ENCODE measurements at regions not wholly inside any gene's neighbourhood (a gene's known extent, or its start where the extent isn't known, plus 50 kb on each side); places are given as distances from the start of the nearest gene placed in this dataset.
"Not testable (repeated sequence)": the region's sequence is repeated elsewhere in the genome, so short reads cannot be mapped to it uniquely, and the experiment has no call there.

DNA sequence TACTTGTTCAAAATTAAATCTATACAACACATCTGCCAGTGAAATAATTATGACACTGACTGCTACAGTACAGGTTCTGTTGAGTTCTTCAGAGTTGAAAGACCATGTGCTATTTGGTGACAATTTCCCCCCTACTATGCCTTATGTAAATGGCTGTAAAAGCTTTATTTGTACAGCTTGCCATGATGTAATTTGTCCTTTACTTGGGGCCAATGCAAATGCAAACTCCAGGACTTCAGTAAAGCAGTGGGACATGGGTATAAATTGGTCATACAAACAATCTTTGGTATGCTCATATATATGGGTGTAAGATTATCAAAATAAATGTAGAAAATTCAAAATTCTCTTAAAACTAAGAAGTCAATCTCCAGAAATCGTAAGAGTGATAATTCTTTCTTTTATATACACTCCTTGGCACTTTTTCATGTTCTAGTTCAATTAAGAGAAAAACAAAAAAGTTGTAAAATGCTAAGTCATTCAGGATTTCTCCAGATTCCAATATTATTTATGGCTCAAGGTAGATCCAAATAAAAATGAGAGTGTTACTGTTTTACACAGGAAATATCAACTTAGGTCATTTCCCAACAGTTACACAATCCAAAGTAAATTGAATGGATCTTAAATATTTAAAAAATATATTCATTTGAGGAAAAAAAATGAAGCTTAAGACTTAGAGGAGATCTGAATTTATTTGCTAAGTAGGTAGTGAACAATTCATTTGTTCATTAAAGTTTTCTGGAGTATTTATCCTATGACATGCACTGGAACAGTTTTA lies 1310.5 kb upstream of the CITED2 start:
- DNase-seq: no peak

DNA sequence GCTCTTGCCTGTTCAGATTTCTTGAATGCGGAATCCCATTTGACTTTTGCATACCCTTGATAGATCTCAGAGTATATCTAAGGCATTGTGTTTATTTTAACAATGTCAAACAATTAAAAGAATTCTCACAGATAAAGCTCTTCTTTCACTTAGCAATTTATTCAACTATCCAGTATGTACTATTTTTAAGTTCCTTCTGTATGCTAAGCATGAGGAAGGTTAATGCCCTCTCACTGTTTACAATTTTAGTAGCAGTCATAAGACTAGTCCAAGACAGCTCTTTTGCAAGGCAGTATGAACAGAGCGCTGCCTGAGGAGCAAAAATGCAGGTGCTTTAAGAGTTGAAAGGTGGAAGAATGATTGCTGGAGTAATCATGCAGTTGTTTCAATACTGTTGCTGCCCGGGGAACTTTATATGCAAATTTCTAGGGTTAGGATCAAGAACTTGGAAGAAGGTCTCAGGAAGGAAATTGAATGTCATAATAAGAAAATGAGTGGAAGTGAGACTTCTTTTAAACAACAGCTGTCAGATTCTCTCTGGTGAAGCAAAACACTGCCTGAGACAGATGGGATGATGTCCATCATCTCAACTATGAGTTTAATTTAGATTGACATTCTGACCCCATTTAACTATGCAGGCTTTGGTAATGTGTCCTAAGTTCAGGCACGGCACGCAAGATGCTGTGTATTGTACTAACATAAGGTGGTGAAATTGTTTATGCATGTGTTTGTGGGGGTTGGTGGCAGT lies 1303.5 kb upstream of the CITED2 start:
- DNase-seq: no peak

DNA sequence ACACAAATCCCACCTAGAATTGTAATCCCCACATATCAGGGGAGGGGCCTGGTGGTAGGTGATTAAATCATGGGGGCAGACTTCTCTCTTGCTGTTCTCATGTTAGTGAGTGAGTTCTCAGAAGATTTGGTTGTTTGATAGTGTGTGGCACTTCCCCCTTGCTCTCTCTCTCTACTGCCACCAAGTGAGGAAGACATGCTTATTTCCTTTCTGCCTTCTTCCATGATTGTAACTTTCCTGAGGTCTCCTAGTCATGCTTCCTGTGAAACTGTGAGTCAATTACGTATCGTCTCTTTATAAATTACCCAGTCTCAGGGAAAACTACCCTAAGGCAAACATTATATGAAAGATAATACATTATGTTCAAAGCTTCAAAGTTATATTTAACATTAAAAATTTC lies 1297.5 kb upstream of the CITED2 start:
- DNase-seq: no peak

DNA sequence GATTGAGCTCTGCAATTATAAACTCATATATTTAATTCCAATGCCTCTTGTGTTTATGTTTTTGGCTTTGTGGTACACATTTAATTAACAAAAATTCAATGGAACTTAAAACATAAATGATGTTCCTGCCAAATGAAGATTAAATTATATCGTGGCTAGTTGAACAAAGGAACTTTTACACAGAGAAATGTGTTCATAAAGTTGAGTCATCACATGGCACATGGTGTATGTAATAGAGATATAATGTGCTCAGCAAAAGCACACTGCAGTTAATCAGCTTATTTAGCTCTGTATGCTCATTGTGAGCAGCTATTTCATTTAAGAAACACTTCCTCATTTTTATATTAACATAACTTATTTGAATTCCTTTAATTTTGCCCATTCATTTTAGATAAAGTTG lies 1295.6 kb upstream of the CITED2 start:
- DNase-seq: no peak

DNA sequence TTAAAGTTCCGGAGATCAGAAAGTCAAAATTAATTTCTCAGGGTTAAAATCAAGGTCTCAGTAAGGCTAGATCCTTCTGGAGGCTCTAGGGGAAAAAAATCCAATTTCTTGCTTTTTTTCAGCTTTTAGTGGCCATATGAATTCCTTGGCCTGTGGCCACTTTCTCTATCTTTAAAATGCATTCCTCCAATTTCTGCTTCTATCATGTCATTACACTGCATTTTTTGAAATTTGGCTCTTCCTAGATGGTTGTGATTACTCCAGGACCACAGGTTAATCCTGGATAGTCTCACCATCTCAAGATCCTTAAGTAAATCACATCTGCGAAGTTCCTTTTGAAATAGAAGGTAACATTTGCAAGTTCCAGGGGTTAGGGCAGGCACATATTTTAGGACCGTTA lies 1294.9 kb upstream of the CITED2 start:
- DNase-seq: no peak

DNA sequence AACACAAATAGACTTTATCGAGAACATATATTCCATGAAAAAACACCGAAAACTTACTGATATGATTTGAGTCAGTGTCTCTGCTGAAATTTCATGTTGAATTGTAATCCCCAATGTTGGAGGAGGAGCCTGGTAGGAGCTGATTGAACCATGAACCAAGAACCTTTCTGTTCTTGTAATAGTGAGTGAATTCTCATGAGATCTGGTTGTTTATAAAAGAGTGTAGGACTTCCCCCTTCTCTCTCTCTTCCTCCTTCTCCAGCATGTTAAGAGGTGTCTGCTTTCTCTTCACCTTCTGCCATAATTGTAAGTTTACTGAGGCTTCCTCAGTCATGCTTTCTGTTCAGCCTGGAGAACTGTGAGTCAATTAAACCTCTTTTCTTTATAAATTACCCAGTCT lies 1289.3 kb upstream of the CITED2 start:
- DNase-seq: no peak

DNA sequence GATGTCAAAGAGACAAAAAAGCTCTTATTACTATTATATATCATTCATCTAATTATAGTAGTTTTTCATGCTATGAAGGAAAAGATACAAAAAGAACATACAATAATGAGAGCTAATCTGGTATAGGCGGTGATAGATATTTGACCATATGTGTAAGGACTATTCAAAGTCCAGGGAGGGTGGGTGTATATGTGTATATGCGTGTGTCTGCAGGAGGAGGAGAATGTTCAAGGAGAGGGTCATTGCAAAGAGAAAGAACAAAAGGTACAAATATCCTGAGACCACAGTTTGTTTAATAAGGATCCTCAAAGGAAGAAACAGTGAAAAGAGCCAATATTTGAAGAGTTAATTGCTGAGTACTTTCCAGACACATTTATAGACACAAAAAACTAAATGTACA lies 1288.6 kb upstream of the CITED2 start:
- no peak for DNase-seq

DNA sequence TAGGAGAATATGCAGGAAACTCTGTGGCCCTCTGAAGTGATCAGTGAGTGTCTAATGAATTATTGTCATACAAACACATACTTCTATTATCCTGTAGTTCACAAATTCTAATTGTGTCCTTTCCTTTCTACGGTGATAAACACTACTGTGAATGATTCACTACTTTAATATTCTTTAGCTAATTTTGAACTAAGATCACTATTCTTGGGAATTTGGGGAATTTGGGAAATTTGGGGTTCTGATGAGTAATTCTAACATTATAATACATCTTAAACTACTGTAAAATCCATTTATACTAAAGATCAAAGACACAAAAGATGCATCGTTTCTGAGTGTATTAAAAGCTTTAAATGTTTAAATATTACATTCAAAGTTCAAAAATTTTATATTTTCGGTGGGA lies 1287.2 kb upstream of the CITED2 start:
- no peak for DNase-seq

DNA sequence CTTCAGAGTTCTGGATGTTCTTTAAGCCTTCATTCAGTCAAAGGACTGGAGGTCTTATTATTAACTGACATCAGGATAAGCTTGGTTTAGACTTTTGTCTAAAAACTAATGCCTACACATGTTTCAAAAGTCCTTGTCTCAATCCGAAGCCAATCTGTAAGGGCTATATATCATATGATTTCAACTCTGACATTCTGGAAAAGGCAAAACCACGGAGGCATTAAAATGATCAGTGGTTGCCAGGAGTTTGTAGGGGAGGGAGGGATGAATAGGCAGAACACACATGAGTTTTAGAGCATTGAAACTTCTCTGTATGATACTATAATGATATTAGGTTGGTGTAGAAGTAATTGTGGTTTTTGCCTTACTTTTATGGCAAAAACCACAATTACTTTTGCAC lies 1285.8 kb upstream of the CITED2 start:
- DNase-seq: no peak

DNA sequence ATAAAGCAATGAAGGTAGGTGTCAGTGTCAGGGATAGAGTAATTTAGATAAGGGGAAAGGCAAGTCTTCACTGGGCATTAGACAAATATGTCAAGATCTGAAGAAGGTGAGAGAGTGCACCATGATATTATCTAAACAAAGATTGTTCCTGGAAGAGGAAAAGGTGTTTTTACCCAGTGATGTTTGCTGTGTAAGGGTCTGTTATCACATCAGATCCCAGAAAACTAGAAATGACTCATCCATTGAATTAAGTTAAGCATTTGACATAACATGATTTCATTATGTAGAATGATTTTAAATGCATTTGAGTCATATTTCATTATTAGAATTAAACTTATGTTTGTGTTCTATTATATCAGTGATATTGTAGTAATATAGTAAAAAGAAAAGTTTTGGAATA lies 1279.5 kb upstream of the CITED2 start:
- DNase-seq: no peak

DNA sequence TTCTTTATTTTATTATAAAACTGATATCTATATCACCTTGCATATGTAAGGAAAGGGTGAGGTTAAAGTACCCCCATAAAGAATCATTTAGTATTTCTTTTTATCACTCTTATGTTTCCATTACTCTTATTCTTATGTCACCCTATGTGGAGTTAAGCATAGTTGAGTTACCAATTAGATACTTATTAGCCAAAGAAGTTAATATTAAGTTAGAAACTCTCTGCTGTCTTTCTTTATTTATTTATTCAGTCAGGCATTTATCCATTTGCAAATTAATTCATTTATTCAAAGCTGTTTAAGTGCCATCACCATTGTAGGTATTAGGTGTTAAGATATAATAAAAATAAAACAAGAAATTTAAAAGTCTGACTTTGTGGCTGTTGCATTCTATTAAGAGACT lies 1279.1 kb upstream of the CITED2 start:
- no peak for DNase-seq

DNA sequence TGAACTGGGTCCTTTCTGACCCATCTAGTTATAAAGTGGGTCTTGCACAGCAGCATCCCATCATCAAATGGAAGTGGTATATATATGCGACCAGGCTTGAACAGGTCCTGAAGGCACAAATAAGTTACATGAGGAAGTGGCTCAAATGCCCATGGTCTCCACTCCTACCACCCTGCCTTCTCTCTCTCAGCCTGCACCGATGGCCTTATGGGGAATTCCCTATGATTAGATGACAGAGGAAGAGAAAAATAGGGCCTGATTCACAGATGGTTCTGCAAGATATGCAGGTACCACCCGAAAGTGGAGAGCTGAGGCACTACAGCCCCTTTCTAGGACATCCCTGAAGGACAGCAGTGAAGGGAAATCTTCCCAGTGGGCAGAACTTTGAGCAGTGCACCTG lies 1275.1 kb upstream of the CITED2 start:
- DNase-seq: not testable (repeated sequence)

DNA sequence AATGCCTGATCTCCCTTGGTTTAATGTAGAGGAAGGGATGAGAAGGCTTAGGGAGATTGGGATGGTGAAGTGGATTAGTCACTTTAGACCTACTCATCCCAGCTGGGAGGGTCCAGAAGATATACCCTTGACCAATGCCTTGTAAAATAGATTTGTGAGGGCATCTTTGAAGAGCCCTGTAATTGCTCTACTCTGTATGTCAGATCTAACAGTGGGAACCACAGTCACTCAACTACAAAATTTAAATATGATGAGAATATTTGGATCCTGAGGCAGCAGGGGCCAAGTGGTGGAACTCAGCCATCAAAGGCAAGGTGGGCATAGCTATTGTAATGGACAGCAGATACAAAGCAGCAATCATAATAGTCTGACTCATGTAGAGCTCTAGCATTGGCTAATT lies 1272.9 kb upstream of the CITED2 start:
- DNase-seq: not testable (repeated sequence)

DNA sequence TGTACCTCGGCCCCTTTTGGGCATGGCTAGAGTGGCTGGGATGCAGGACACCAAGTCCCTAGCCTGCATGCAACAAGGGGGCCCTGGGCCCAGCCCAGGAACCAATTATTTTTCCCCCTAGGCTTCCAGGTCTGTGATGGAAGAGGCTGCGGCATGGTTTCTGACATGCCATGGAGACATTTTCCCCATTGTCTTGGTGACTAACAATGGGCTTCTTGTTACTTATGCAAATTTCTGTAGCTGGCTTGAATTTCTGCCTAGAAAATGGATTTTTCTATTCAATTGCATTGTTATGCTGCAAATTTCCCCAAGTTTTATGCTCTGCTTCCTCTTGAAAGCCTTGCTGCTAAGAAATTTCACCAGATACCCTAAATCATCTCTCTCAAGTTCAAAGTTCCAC lies 1269.6 kb upstream of the CITED2 start:
- no peak for DNase-seq

DNA sequence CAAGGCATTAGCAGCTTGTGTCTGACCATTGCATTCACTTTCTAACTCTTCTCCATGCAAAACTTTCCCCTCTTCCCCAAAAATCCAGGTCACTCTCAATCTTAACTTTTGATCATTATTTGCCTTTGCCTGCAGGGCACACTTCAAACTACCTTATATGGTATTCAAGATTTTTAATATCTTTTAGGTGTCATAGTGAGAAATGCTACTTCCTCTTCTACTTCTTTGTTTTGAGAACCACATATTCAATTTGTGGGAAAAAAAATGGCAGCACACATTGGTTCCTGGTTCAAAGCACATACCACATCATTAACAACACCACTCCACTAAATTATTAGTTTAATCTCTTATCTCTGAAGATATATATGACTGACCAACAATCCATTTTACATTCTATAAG lies 1267.0 kb upstream of the CITED2 start:
- DNase-seq: no peak

DNA sequence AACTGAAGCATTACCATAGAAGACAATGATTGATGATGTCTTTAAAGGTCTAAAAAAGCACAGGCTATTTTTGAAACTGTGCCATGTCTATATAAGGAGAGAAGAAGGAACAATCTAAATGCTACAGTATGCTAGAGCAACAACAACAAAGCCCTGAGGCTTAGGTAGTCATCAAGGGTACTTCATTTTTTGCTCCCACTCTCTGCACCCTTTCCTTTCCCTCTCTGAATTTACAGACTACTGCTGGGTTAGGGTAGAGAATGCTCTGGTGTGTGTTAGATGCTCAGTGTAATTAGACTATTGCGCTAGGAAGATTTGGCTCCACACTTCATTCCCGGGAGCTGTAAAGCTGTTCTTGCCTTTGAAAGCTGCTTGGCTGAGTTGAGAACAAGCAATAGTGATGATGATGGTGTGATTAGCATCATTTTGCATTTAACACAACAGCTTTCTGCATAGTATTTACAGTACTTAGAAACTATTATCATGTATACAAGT lies 1262.5 kb upstream of the CITED2 start:
- no peak for DNase-seq

DNA sequence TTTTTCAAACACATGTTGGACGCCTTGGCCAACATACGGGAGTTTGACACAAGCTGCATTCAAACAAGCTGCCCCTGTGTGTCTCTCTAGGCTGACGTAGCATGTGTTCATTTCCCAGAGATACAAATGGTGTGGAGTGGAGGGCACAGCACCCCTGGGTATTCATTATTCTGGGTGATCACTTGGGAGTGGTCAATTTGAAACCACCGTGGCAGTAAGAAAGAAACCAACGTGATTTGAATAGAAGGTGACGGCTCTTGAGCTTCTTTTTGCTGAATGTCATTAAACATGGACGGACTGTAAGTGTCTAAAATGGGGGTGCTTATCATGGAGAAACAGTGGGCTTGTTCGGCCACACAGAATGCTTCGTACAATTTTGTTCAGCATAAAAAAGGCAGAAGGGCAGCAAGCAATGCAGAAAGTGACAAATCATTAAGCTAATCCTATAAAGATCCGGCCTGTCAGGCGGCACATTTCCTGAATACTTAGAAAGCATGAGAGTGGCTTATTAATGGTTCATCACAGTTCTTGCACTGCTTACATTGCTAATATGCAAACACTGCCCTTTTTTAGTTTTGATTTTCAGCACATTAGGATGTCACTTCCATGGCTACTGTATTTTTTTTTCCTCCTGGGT lies 1261.9 kb upstream of the CITED2 start:
- DNase-seq: no peak

DNA sequence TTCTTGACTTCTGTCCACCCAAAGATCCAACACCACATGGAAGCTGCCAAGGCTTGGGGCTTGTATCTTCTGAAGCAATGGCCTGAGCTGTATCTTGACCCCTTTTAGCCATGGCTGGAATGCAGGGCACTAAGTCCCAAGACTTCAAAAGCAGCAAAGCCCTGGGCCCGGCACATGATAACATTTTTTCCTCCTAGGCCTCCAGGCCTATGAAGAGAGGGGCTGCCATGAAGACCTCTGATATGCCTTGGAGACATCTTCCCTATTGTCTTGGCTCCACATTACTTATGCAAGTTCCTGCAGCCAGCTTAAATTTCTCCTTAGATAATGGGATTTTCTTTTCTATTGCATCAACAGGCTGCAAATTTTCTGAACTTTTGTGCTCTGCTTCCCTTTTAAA lies 1252.6 kb upstream of the CITED2 start:
- DNase-seq: no peak

DNA sequence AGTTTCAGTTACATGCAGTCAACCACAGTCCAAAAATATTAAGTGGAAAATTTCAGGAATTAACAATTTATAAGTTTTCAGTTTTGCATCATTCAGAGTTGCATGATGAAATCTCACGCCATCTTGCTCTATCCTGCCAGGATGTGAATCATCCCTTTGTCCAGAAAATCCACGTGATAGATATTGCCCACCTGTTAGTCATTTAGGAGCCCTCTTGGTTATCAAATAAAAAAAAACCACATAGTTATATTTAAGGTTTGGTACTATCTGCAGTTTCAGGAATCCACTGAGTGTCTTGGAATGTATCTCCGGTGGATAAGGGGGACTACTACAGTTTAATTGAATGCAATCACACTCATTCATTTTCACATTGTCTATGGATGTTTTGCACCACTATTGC lies 1249.0 kb upstream of the CITED2 start:
- DNase-seq: no peak

DNA sequence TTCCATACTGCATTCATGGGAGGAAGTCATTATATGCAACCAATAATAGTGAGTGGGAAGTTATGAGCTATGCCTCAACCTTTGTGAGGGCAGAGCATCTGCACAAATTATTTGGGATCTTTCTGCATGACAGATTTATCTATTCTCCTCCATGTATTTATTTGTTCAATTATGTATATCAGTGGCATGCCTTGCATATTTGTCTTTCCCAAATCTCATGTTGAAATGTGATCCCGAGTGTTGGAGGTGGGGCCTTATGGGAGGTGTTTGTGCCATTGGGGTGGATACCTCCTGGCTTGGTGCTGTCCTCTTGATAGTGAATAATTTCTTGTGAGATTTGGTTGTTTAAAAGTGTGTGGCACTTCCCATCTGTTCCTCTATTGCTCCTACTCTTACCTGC lies 1246.0 kb upstream of the CITED2 start:
- no peak for DNase-seq

DNA sequence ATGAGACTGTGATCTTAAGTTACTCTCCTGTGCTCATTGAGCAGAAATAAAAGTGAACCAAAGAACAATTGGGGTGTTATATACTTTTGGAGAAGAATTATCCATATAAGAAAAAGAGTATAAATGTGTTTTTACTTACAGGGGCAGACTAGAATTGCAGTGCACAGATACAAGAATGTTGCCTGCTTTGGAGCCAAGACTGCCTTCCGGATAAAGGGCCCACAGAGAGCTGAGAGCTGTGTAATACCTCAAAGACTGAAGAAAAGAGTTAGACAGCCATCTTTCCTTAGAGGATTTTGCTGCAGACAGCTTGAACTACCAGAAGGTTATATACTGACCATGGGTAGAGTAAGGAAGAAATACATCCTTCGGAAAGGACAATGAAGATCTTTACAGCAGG lies 1235.5 kb upstream of the CITED2 start:
- no peak for DNase-seq

DNA sequence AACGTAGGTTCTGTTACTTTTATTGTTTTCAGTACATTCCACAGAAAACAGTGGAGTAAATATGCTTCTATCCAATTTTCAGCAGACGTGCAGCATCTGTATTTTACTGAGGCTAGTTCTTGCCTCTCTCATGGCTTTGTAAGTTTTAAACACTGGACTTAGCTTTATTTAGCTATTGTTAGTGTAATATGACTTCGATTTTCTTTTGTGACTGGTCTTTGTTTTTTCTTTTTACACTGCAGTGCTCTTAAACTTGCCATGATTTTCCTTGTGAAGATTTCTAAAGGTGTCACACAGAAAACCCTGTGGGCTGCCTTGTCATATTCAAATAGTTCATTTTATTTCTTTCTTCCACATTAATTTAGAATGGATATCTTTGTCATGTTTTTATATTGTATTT lies 1234.9 kb upstream of the CITED2 start:
- no peak for DNase-seq

DNA sequence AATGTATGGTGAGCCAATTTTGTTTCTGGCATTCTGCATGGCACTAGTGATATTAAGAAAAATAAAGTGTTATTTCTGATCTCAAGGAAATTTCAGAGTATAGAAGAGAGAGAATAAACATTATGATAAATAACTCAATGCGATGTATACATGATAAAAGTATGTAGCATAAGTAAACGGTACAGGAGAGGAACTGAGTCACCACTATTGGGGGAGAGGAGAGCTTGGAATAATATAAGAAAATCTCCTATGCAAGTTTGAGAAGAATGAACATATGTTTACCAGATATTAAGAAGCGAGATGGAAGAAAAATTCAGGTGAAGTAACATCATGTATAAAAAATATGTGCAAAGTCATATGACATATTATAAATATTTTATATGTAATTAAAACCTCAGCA lies 1230.3 kb upstream of the CITED2 start:
- no peak for DNase-seq

Data from NCI-H510A (cell line).